ENCODE measurements at regions not wholly inside any gene's neighbourhood (a gene's known extent, or its start where the extent isn't known, plus 50 kb on each side); places are given as distances from the start of the nearest gene placed in this dataset.

- TF ChIP-seq SPI1 (IDR thresholded peaks at IDR 0.05; ENCODE audit: borderline replicate concordance, insufficient read depth, low read depth, low read length) (no peak), REST (IDR thresholded peaks at IDR 0.05; ENCODE audit: low read depth, low read length) (no peak), STAT1 (conservative IDR thresholded peaks at IDR 0.05) (no peak)
- TF ChIP-seq, protein P1, sequence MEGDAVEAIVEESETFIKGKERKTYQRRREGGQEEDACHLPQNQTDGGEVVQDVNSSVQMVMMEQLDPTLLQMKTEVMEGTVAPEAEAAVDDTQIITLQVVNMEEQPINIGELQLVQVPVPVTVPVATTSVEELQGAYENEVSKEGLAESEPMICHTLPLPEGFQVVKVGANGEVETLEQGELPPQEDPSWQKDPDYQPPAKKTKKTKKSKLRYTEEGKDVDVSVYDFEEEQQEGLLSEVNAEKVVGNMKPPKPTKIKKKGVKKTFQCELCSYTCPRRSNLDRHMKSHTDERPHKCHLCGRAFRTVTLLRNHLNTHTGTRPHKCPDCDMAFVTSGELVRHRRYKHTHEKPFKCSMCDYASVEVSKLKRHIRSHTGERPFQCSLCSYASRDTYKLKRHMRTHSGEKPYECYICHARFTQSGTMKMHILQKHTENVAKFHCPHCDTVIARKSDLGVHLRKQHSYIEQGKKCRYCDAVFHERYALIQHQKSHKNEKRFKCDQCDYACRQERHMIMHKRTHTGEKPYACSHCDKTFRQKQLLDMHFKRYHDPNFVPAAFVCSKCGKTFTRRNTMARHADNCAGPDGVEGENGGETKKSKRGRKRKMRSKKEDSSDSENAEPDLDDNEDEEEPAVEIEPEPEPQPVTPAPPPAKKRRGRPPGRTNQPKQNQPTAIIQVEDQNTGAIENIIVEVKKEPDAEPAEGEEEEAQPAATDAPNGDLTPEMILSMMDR (IDR thresholded peaks at IDR 0.05 in 2 of 3, conservative IDR thresholded peaks at IDR 0.05 in 1 of 3; ENCODE audit: control insufficient read depth in 2 of 3, extremely low read depth in 1 of 3, insufficient read depth in 1 of 3, low read depth in 3 of 3, low read length in 3 of 3), result no peak
These were observed 55.9 kb upstream of the OSBPL11 start for GRCh38 chr3:125651244-125651643.

Measured in GM12878 (cell line).